Endothelial cell of umbilical vein (primary cell): ENCODE measurements at regions not wholly inside any gene's neighbourhood (a gene's known extent, or its start where the extent isn't known, plus 50 kb on each side); places are given as distances from the start of the nearest gene placed in this dataset.

ENCODE experiments used
- BruUV-seq: library from RNA; stranded (reverse); fragments of 400-500 nt; replicated peaks from 2 replicates; lab custom pipeline; 2021; lab: Mats Ljungman, UMichigan
- CTCF ChIA-PET: fragments of 300-600, 350-600 bp; sonication (Branson Sonifier 250); formaldehyde crosslinking; loops from one replicate; lab custom pipeline; 2021; ENCODE audit warnings: antibody characterized with exemption, inconsistent platforms; lab: Charles Lee
- POLR2A ChIA-PET: fragments of 300-600, 350-600 bp; sonication (Branson Sonifier 250); formaldehyde crosslinking; loops from one replicate; lab custom pipeline; 2021; ENCODE audit warnings: antibody characterized with exemption, inconsistent platforms; lab: Charles Lee
- DNase-seq: peaks from one replicate; pipeline ENCODE4 v3.0.0-alpha.2; 2011; ENCODE audit warnings: low read depth, low spot score
- FAIRE-seq: peaks from 2 replicates; lab custom pipeline; 2011; peaks lifted over from hg19 to GRCh38; lab: Jason Lieb, UNC
- H2AFZ ChIP-seq: 2 replicates; pipeline ENCODE4 v1.6.0; 2012; ENCODE audit warnings: low read depth, low read length, control low read depth, inconsistent platforms
- H3K27ac ChIP-seq: 2 replicates; pipeline ENCODE4 v1.5.1; 2011; ENCODE audit warnings: low read depth, mild to moderate bottlenecking, control low read depth, low read length, moderate library complexity; ENCODE audit not compliant: insufficient read depth
- H3K27me3 ChIP-seq, 2 experiments: 2 replicates each; pipeline versions ENCODE4 v1.6.0 to v1.6.1; 2011; ENCODE audit warnings: low read length in 2 of 2, mixed read lengths in 1 of 2; ENCODE audit not compliant: control insufficient read depth in 2 of 2, insufficient read depth in 2 of 2
- H3K36me3 ChIP-seq, 2 experiments: 2 replicates in 1 of 2; 3 replicates in 1 of 2; pipeline ENCODE4 v1.5.1; 2011; ENCODE audit warnings: low read length in 2 of 2, mild to moderate bottlenecking in 1 of 2, moderate library complexity in 1 of 2; ENCODE audit not compliant: control insufficient read depth in 2 of 2, insufficient read depth in 2 of 2; ENCODE audit errors: extremely low read depth in 1 of 2
- H3K4me1 ChIP-seq: 3 replicates; pipeline ENCODE4 v1.5.1; 2011; ENCODE audit warnings: mild to moderate bottlenecking, low read length; ENCODE audit not compliant: control insufficient read depth, insufficient read depth; ENCODE audit errors: extremely low read depth
- H3K4me2 ChIP-seq: 2 replicates; pipeline ENCODE4 v1.6.1; 2011; ENCODE audit warnings: low read length, control low read depth, mixed read lengths; ENCODE audit not compliant: insufficient read depth
- H3K4me3 ChIP-seq, 3 experiments: fragments of 200-600 bp in 1 of 3; sonication (generic), shearing (Covaris generic) in 1 of 3; replicated peaks in 1 of 3; 2 replicates each; pipeline ENCODE4 v1.5.1; 2011 to 2016; ENCODE audit warnings: control low read depth in 3 of 3, low read length in 3 of 3, mild to moderate bottlenecking in 2 of 3, inconsistent platforms in 1 of 3, low read depth in 1 of 3, moderate library complexity in 1 of 3; ENCODE audit not compliant: insufficient read depth in 1 of 3
- H3K79me2 ChIP-seq: 2 replicates; pipeline ENCODE4 v1.6.0; 2012; ENCODE audit warnings: low read length, inconsistent platforms; ENCODE audit not compliant: control insufficient read depth, insufficient read depth
- H3K9ac ChIP-seq: replicated peaks from 2 replicates; pipeline ENCODE3; 2011; ENCODE audit warnings: low read length, control low read depth; ENCODE audit not compliant: insufficient read depth; ENCODE audit errors: extremely low read depth
- H3K9me1 ChIP-seq: replicated peaks from 3 replicates; pipeline ENCODE4 v1.6.0; 2011; ENCODE audit warnings: mild to moderate bottlenecking, low read length; ENCODE audit not compliant: control insufficient read depth, insufficient read depth; ENCODE audit errors: extremely low read depth
- H3K9me3 ChIP-seq: replicated peaks from 2 replicates; pipeline ENCODE4 v1.5.1; 2012; ENCODE audit warnings: low read length, inconsistent platforms; ENCODE audit not compliant: control insufficient read depth, insufficient read depth
- H4K20me1 ChIP-seq: replicated peaks from 2 replicates; pipeline ENCODE3; 2011; ENCODE audit warnings: mild to moderate bottlenecking, low read length; ENCODE audit not compliant: control insufficient read depth, insufficient read depth; ENCODE audit errors: extremely low read depth
- EZH2 ChIP-seq: IDR thresholded peaks from 2 replicates; pipeline ENCODE4 v1.6.1; 2012; ENCODE audit warnings: borderline replicate concordance, low read depth, mild to moderate bottlenecking, moderate library complexity, low read length, inconsistent platforms; ENCODE audit not compliant: severe bottlenecking
- FOS ChIP-seq: IDR thresholded peaks from 2 replicates; pipeline ENCODE4 v1.6.1; 2011; ENCODE audit warnings: mild to moderate bottlenecking, low read length, moderate library complexity, borderline replicate concordance; ENCODE audit not compliant: insufficient read depth
- GATA2 ChIP-seq: IDR thresholded peaks from 2 replicates; pipeline ENCODE4 v1.7.0; 2011; ENCODE audit warnings: low read depth, mild to moderate bottlenecking, moderate library complexity, mixed read lengths, low read length; ENCODE audit not compliant: insufficient read length, insufficient read depth
- JUN ChIP-seq: IDR thresholded peaks from 2 replicates; pipeline ENCODE4 v1.6.1; 2011; ENCODE audit warnings: borderline replicate concordance, low read depth; ENCODE audit not compliant: insufficient read length, insufficient read depth
- MYC ChIP-seq: IDR thresholded peaks from one replicate; pipeline ENCODE4 v1.6.1; 2011; ENCODE audit warnings: mild to moderate bottlenecking, low read depth, low read length
- POLR2A ChIP-seq: IDR thresholded peaks from 2 replicates; pipeline ENCODE4 v1.6.1; 2012; ENCODE audit warnings: low read depth, mild to moderate bottlenecking, control low read depth, low read length
- POLR2AphosphoS5 ChIP-seq: IDR thresholded peaks from 2 replicates; pipeline ENCODE4 v1.6.1; 2012; ENCODE audit warnings: low read depth, mild to moderate bottlenecking, control low read depth, low read length, moderate library complexity; ENCODE audit not compliant: insufficient read depth
- dilution Hi-C: fragments of 300-500 bp; cut with MboI; formaldehyde crosslinking; loops from one replicate; pipeline ENCODE4 v1.15.0; 2019; ENCODE audit warnings: low sequenced_read_pairs; ENCODE audit not compliant: extremely low pct_ligation_motif_present
- intact Hi-C: fragments of 100-400 bp; cut with micrococcal nuclease; formaldehyde crosslinking; loops from one replicate; pipeline ENCODE4 v1.10.0; 2022
- TF ChIP-seq, protein P1 (sequence below): IDR thresholded peaks from 2 replicates; pipeline ENCODE4 v1.6.1; 2011; ENCODE audit not compliant: insufficient read depth, insufficient read length
- TF ChIP-seq, protein P2 (sequence below), 2 donors: IDR thresholded peaks; 1 replicate in 1 of 2; 2 replicates in 1 of 2; pipeline ENCODE4 v1.5.1; 2011; ENCODE audit warnings: low read length in 2 of 2, mild to moderate bottlenecking in 2 of 2, moderate library complexity in 2 of 2, control low read depth in 1 of 2, inconsistent platforms in 1 of 2, low read depth in 1 of 2; ENCODE audit not compliant: insufficient read depth in 1 of 2; ENCODE audit errors: extremely low read depth in 1 of 2

DNA sequence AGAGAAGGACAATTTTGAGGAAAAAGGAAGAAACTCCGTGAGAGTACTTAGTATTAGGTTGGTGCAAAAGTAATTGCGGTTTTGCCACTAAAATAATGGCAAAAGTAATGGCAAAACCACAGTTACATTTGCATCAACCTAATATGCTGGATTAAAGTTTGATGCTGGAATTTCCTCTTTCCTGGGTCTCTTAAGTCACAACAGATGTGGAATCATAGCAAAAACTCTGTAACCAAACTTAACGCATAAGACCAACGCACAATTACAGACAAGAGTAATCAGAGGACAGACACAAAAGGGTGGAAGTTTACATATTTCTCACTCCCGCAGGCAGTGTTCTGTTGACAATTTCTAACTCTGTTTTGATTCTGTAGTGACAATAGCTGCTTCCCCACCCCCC, 182.4 kb downstream of the BACH1 start:
- intact Hi-C loops, result no loop called here
- CTCF ChIA-PET, result no interaction called here
- FAIRE-seq, result no peak

More for the DNA sequence above, 182.4 kb downstream of the BACH1 start:
- Histone ChIP-seq H3K9ac (no peak overlapping the region), H3K9me1 (no peaks in the 10 kb centered on the region), H3K9me3 (no peaks in the 10 kb centered on the region), H3K79me2 (no peaks in the 10 kb centered on the region), H3K27ac (no peak overlapping the region), H3K4me3 (no peak overlapping the region), H3K36me3 (no peaks in the 10 kb centered on the region), H4K20me1 (no peaks in the 10 kb centered on the region), H3K27me3 (peaks cover 0 to 2% of the 10 kb centered on the region in 2 experiments), H3K4me1 (no peaks in the 10 kb centered on the region), H3K4me2 (no peak overlapping the region), H2AFZ (no peak overlapping the region)
- no peak for TF ChIP-seq EZH2
- no peak for TF ChIP-seq POLR2AphosphoS5
- no peak for TF ChIP-seq JUN
- TF ChIP-seq, protein P1, sequence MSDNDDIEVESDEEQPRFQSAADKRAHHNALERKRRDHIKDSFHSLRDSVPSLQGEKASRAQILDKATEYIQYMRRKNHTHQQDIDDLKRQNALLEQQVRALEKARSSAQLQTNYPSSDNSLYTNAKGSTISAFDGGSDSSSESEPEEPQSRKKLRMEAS, result no peak
- no peak for TF ChIP-seq MYC
- TF ChIP-seq FOS, result no peak
- no peak for TF ChIP-seq GATA2
- no peak for TF ChIP-seq POLR2A
- TF ChIP-seq, protein P2, sequence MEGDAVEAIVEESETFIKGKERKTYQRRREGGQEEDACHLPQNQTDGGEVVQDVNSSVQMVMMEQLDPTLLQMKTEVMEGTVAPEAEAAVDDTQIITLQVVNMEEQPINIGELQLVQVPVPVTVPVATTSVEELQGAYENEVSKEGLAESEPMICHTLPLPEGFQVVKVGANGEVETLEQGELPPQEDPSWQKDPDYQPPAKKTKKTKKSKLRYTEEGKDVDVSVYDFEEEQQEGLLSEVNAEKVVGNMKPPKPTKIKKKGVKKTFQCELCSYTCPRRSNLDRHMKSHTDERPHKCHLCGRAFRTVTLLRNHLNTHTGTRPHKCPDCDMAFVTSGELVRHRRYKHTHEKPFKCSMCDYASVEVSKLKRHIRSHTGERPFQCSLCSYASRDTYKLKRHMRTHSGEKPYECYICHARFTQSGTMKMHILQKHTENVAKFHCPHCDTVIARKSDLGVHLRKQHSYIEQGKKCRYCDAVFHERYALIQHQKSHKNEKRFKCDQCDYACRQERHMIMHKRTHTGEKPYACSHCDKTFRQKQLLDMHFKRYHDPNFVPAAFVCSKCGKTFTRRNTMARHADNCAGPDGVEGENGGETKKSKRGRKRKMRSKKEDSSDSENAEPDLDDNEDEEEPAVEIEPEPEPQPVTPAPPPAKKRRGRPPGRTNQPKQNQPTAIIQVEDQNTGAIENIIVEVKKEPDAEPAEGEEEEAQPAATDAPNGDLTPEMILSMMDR (IDR thresholded peaks at IDR 0.05; ENCODE audit: extremely low read depth in 1 of 2, insufficient read depth in 1 of 2, low read depth in 1 of 2, low read length in 2 of 2), result no peak
- no TSS peak for BruUV-seq
- POLR2A ChIA-PET, result no interaction called here
- dilution Hi-C loops, result no loop called here
- no peak for DNase-seq
